GM12878 (cell line): ENCODE measurements at regions not wholly inside any gene's neighbourhood (a gene's known extent, or its start where the extent isn't known, plus 50 kb on each side); places are given as distances from the start of the nearest gene placed in this dataset.

Source experiments
- CTCF ChIP-seq, 3 experiments: IDR thresholded peaks in 2 of 3; conservative IDR thresholded peaks in 1 of 3; 2 replicates each; pipeline ENCODE4 v1.5.1; 2011; ENCODE audit warnings: low read depth in 3 of 3, low read length in 3 of 3, mild to moderate bottlenecking in 3 of 3, control low read depth in 2 of 3, moderate library complexity in 2 of 3, inconsistent platforms in 1 of 3, mixed read lengths in 1 of 3; ENCODE audit not compliant: control insufficient read depth in 2 of 3, insufficient read depth in 1 of 3; ENCODE audit errors: extremely low read depth in 1 of 3
- NRF1 ChIP-seq: conservative IDR thresholded peaks from 2 replicates; pipeline ENCODE4 v1.6.1; 2011; ENCODE audit warnings: mild to moderate bottlenecking, low read depth, low read length, improper control_type of control experiment
- POLR2A ChIP-seq: IDR thresholded peaks from 2 replicates; pipeline ENCODE4 v1.6.1; 2011; ENCODE audit warnings: low read depth, mild to moderate bottlenecking, low read length
- SUZ12 ChIP-seq: fragments of 200-600 bp; sonication (generic); IDR thresholded peaks from one replicate; pipeline ENCODE4 v1.6.1; 2018; ENCODE audit warnings: antibody characterized with exemption, mild to moderate bottlenecking; ENCODE audit not compliant: unreplicated experiment
- YY1 ChIP-seq: IDR thresholded peaks from 2 replicates; pipeline ENCODE4 v1.6.1; 2011; ENCODE audit warnings: low read depth, mild to moderate bottlenecking, low read length
- ZSCAN29 ChIP-seq: fragments of 450-650 bp; IDR thresholded peaks from 2 replicates; pipeline ENCODE4 v1.6.1; 2017; ENCODE audit warnings: mild to moderate bottlenecking, moderate library complexity
- TF ChIP-seq, protein P1 (sequence below): IDR thresholded peaks from 2 replicates; pipeline ENCODE4 v1.6.1; 2012; ENCODE audit warnings: low read length, inconsistent platforms

GRCh38 chr1:162994921-162995320 lies 74.2 kb upstream of the RGS4 start:
- TF ChIP-seq POLR2A (no peak), NRF1 (no peak), CTCF (IDR thresholded peaks at IDR 0.05 in 2 of 3, conservative IDR thresholded peaks at IDR 0.05 in 1 of 3; ENCODE audit: control insufficient read depth in 2 of 3, extremely low read depth in 1 of 3, insufficient read depth in 1 of 3, low read depth in 3 of 3, low read length in 3 of 3) (no peak), SUZ12 (no peak), YY1 (no peak), ZSCAN29 (no peak)
- TF ChIP-seq, protein P1, sequence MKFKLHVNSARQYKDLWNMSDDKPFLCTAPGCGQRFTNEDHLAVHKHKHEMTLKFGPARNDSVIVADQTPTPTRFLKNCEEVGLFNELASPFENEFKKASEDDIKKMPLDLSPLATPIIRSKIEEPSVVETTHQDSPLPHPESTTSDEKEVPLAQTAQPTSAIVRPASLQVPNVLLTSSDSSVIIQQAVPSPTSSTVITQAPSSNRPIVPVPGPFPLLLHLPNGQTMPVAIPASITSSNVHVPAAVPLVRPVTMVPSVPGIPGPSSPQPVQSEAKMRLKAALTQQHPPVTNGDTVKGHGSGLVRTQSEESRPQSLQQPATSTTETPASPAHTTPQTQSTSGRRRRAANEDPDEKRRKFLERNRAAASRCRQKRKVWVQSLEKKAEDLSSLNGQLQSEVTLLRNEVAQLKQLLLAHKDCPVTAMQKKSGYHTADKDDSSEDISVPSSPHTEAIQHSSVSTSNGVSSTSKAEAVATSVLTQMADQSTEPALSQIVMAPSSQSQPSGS = no peak
